SK-N-SH (cell line): ENCODE measurements at regions not wholly inside any gene's neighbourhood (a gene's known extent, or its start where the extent isn't known, plus 50 kb on each side); places are given as distances from the start of the nearest gene placed in this dataset.

Experiments
- CTCF ChIA-PET: fragments of 300-600, 350-600 bp; formaldehyde crosslinking; extraction: SDS; loops from one replicate; lab custom pipeline; 2021; lab: Yijun Ruan, JAX
- POLR2A ChIA-PET: fragments of 350-600 bp; sonication (Branson Sonifier 250); formaldehyde crosslinking; extraction: SDS; loops from one replicate; lab custom pipeline; 2020; ENCODE audit warnings: antibody characterized with exemption, inconsistent platforms; lab: Yijun Ruan, JAX
- DNase-seq: peaks from one replicate; pipeline ENCODE4 v3.0.0; 2012
- H2AFZ ChIP-seq: fragments of 200-600 bp; sonication (generic); 2 replicates; pipeline ENCODE4 v1.8.1; 2016; ENCODE audit warnings: antibody characterized with exemption, mild to moderate bottlenecking, low read depth
- H3F3A ChIP-seq: fragments of 200-600 bp; sonication (generic); replicated peaks from 2 replicates; pipeline ENCODE3; 2016; ENCODE audit warnings: antibody characterized with exemption, mild to moderate bottlenecking; ENCODE audit not compliant: insufficient read depth
- H3K27ac ChIP-seq, 2 experiments: fragments of 200-500 bp in 1 of 2; fragments of 200-600 bp in 1 of 2; sonication (Bioruptor generic) in 1 of 2; sonication (generic), shearing (Covaris generic) in 1 of 2; 2 replicates each; pipeline versions ENCODE4 v1.5.1 to v1.6.1; 2014 to 2016; ENCODE audit warnings: low read depth in 2 of 2, inconsistent platforms in 1 of 2, low read length in 1 of 2, mild to moderate bottlenecking in 1 of 2, mixed read lengths in 1 of 2
- H3K27me3 ChIP-seq: fragments of 200-600 bp; sonication (generic), shearing (Covaris generic); 2 replicates; pipeline ENCODE4 v1.6.1; 2016; ENCODE audit warnings: mixed run types; ENCODE audit not compliant: insufficient read depth
- H3K36me3 ChIP-seq, 2 experiments: fragments of 200-500 bp in 1 of 2; fragments of 200-600 bp in 1 of 2; sonication (Bioruptor generic) in 1 of 2; sonication (generic) in 1 of 2; replicated peaks in 1 of 2; 2 replicates each; pipeline versions ENCODE3 to v1.5.1; 2014 to 2016; ENCODE audit warnings: low read length in 1 of 2, mild to moderate bottlenecking in 1 of 2; ENCODE audit not compliant: insufficient read depth in 2 of 2, control insufficient read depth in 1 of 2
- H3K4me1 ChIP-seq, 2 experiments: fragments of 200-500 bp in 1 of 2; fragments of 200-600 bp in 1 of 2; sonication (Bioruptor generic) in 1 of 2; sonication (generic), shearing (Covaris generic) in 1 of 2; 2 replicates each; pipeline versions ENCODE4 v1.5.1 to v1.6.1; 2014 to 2016; ENCODE audit warnings: low read depth in 1 of 2, low read length in 1 of 2, mixed run types in 1 of 2; ENCODE audit not compliant: insufficient read depth in 2 of 2, control insufficient read depth in 1 of 2
- H3K4me2 ChIP-seq: fragments of 200-600 bp; sonication (generic), shearing (Covaris generic); 2 replicates; pipeline ENCODE4 v1.6.1; 2017; ENCODE audit warnings: mixed run types
- H3K4me3 ChIP-seq, 2 experiments: fragments of 200-500 bp in 1 of 2; fragments of 200-600 bp in 1 of 2; sonication (Bioruptor generic) in 1 of 2; sonication (generic), shearing (Covaris generic) in 1 of 2; 2 replicates each; pipeline versions ENCODE4 v1.5.1 to v1.8.1; 2014 to 2016; ENCODE audit warnings: low read depth in 2 of 2, inconsistent platforms in 1 of 2, low read length in 1 of 2, mild to moderate bottlenecking in 1 of 2, mixed read lengths in 1 of 2, moderate library complexity in 1 of 2
- H3K79me2 ChIP-seq: fragments of 200-600 bp; sonication (generic); 2 replicates; pipeline ENCODE4 v1.8.1; 2017; ENCODE audit warnings: mild to moderate bottlenecking; ENCODE audit not compliant: insufficient read depth
- H3K9ac ChIP-seq: fragments of 200-600 bp; sonication (generic); 2 replicates; pipeline ENCODE4 v1.6.1; 2017; ENCODE audit warnings: mixed run types
- H3K9me2 ChIP-seq: fragments of 200-600 bp; sonication (generic); 2 replicates; pipeline ENCODE4 v1.6.1; 2017; ENCODE audit warnings: mixed run types
- H3K9me3 ChIP-seq: fragments of 200-600 bp; sonication (generic); 2 replicates; pipeline ENCODE4 v1.6.1; 2017; ENCODE audit warnings: mixed run types, mild to moderate bottlenecking, moderate library complexity
- H4K20me1 ChIP-seq: fragments of 200-600 bp; sonication (generic); 2 replicates; pipeline ENCODE4 v1.6.1; 2017; ENCODE audit warnings: mild to moderate bottlenecking, mixed run types; ENCODE audit not compliant: insufficient read depth
- CHD2 ChIP-seq: fragments of 150-350 bp; IDR thresholded peaks from 2 replicates; pipeline ENCODE4 v1.6.1; 2018; ENCODE audit warnings: low read length; ENCODE audit not compliant: partially characterized antibody
- EP300 ChIP-seq, 2 experiments: IDR thresholded peaks; 2 replicates each; pipeline versions ENCODE4 v1.4.0 to v1.6.1; 2012; ENCODE audit warnings: borderline replicate concordance in 1 of 2, low read depth in 1 of 2, low read length in 1 of 2
- FOSL2 ChIP-seq: IDR thresholded peaks from 2 replicates; pipeline ENCODE4 v1.4.0; 2012; ENCODE audit warnings: low read depth, mild to moderate bottlenecking, moderate library complexity, borderline replicate concordance
- FOXM1 ChIP-seq: IDR thresholded peaks from 2 replicates; pipeline ENCODE4 v1.4.0; 2012; ENCODE audit warnings: low read depth, mild to moderate bottlenecking
- NFIC ChIP-seq: IDR thresholded peaks from 2 replicates; pipeline ENCODE4 v1.4.0; 2012; ENCODE audit warnings: borderline replicate concordance
- RFX5 ChIP-seq: IDR thresholded peaks from 2 replicates; pipeline ENCODE4 v1.6.1; 2012; ENCODE audit warnings: mild to moderate bottlenecking, improper control_type of control experiment, low read length
- WGBS: methylation state at CpG from one replicate; pipeline ENCODE4 v1.1.6; 2017; ENCODE audit warnings: low lambda C conversion rate; 5-methylcytosine and 5-hydroxymethylcytosine counted together
- TF ChIP-seq, protein P1 (sequence below): IDR thresholded peaks from 2 replicates; pipeline ENCODE4 v1.6.1; 2012; ENCODE audit warnings: mild to moderate bottlenecking, low read depth, low read length, moderate library complexity
- TF ChIP-seq, protein P2 (sequence below): fragments of 200-600 bp; sonication (generic); IDR thresholded peaks from 2 replicates; pipeline ENCODE4 v1.6.1; 2017; ENCODE audit warnings: antibody characterized with exemption, mild to moderate bottlenecking, moderate library complexity
- TF ChIP-seq, protein P3 (sequence below): fragments of 150-350 bp; IDR thresholded peaks from 2 replicates; pipeline ENCODE4 v1.6.1; 2017; ENCODE audit warnings: antibody characterized with exemption, low read length, low read depth, borderline replicate concordance

DNA sequence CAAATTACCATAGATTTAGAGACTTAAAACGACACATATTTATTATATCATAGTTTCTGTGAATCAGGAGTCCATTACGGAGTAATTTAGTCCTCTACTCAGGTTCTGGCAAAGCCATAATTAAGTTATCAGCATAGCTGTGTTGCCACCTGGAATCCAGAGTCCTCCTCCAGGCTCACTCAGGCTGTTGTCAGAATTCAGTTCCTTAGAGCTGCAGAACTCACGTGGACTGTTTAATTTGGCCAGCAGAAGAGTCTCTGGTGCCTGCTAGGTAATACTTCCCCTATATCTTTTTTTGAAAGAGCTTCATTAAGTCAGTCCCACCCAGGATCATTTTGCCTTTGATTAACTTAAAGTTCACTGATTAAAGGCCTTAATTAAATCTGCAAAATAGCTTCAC, 891.5 kb downstream of the SUCLG1 start (continued):
- TF ChIP-seq, protein P1, sequence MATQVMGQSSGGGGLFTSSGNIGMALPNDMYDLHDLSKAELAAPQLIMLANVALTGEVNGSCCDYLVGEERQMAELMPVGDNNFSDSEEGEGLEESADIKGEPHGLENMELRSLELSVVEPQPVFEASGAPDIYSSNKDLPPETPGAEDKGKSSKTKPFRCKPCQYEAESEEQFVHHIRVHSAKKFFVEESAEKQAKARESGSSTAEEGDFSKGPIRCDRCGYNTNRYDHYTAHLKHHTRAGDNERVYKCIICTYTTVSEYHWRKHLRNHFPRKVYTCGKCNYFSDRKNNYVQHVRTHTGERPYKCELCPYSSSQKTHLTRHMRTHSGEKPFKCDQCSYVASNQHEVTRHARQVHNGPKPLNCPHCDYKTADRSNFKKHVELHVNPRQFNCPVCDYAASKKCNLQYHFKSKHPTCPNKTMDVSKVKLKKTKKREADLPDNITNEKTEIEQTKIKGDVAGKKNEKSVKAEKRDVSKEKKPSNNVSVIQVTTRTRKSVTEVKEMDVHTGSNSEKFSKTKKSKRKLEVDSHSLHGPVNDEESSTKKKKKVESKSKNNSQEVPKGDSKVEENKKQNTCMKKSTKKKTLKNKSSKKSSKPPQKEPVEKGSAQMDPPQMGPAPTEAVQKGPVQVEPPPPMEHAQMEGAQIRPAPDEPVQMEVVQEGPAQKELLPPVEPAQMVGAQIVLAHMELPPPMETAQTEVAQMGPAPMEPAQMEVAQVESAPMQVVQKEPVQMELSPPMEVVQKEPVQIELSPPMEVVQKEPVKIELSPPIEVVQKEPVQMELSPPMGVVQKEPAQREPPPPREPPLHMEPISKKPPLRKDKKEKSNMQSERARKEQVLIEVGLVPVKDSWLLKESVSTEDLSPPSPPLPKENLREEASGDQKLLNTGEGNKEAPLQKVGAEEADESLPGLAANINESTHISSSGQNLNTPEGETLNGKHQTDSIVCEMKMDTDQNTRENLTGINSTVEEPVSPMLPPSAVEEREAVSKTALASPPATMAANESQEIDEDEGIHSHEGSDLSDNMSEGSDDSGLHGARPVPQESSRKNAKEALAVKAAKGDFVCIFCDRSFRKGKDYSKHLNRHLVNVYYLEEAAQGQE, result no peak
- TF ChIP-seq CHD2, result no peak
- TF ChIP-seq, protein P2, sequence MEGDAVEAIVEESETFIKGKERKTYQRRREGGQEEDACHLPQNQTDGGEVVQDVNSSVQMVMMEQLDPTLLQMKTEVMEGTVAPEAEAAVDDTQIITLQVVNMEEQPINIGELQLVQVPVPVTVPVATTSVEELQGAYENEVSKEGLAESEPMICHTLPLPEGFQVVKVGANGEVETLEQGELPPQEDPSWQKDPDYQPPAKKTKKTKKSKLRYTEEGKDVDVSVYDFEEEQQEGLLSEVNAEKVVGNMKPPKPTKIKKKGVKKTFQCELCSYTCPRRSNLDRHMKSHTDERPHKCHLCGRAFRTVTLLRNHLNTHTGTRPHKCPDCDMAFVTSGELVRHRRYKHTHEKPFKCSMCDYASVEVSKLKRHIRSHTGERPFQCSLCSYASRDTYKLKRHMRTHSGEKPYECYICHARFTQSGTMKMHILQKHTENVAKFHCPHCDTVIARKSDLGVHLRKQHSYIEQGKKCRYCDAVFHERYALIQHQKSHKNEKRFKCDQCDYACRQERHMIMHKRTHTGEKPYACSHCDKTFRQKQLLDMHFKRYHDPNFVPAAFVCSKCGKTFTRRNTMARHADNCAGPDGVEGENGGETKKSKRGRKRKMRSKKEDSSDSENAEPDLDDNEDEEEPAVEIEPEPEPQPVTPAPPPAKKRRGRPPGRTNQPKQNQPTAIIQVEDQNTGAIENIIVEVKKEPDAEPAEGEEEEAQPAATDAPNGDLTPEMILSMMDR, result no peak
- TF ChIP-seq, all 33 proteins: peak for 0

DNA sequence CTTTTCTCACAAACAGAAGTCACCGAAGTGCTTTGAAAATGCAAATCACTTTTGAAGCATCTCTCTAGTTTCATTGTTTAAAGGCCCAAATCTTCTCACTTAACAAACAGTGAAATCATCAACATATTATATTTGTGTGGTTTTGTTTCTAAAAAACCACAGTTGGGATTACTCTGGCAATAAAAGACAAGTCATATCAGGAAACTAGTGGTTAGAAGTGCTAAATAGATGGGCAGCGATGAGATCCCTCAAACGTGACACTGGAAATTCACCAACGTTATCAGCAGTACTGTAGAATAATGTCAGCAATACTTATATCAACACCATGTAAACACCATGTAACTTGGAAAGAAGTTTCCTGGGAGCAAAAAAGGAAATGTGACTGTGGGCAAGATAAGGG, 893.5 kb downstream of the SUCLG1 start:
- no peak overlapping the region for H3K4me2 ChIP-seq
- H3K9me3 ChIP-seq, result no peaks in the 10 kb centered on the region
- H3K27me3 ChIP-seq, result no peaks in the 10 kb centered on the region
- no peaks in the 10 kb centered on the region for H3K79me2 ChIP-seq
- H4K20me1 ChIP-seq, result no peaks in the 10 kb centered on the region
- no peak overlapping the region for H2AFZ ChIP-seq
- no peak for TF ChIP-seq FOSL2
- no peak for TF ChIP-seq RFX5
- TF ChIP-seq, protein P3, sequence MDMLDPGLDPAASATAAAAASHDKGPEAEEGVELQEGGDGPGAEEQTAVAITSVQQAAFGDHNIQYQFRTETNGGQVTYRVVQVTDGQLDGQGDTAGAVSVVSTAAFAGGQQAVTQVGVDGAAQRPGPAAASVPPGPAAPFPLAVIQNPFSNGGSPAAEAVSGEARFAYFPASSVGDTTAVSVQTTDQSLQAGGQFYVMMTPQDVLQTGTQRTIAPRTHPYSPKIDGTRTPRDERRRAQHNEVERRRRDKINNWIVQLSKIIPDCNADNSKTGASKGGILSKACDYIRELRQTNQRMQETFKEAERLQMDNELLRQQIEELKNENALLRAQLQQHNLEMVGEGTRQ, result no peak
- TF ChIP-seq FOXM1, result no peak
- TF ChIP-seq EP300 (IDR thresholded peaks at IDR 0.05; ENCODE audit: borderline replicate concordance in 1 of 2, low read depth in 1 of 2, low read length in 1 of 2), result no peak
- TF ChIP-seq NFIC, result no peak
- no peak overlapping the region for H3K4me3 ChIP-seq
- H3K36me3 ChIP-seq, result no peaks in the 10 kb centered on the region
- POLR2A ChIA-PET, result no interaction called here
- 10% methylated on average over 4 of the region's 4 CpGs for WGBS
- no peak for DNase-seq
- H3K4me1 ChIP-seq, result no peaks in the 10 kb centered on the region
- no peaks in the 10 kb centered on the region; the same call in 1 of the 2 replicates for H3K9me2 ChIP-seq
- no peak overlapping the region for H3K9ac ChIP-seq
- H3K27ac ChIP-seq, result no peak overlapping the region
- CTCF ChIA-PET, result no interaction called here
- no peaks in the 10 kb centered on the region for H3F3A ChIP-seq
